NCI-H510A (cell line): ENCODE measurements at regions not wholly inside any gene's neighbourhood (a gene's known extent, or its start where the extent isn't known, plus 50 kb on each side); places are given as distances from the start of the nearest gene placed in this dataset.

ENCODE experiments used
- DNase-seq: peaks from one replicate; lab custom pipeline; 2025; lab: John Stamatoyannopoulos, UW

DNA sequence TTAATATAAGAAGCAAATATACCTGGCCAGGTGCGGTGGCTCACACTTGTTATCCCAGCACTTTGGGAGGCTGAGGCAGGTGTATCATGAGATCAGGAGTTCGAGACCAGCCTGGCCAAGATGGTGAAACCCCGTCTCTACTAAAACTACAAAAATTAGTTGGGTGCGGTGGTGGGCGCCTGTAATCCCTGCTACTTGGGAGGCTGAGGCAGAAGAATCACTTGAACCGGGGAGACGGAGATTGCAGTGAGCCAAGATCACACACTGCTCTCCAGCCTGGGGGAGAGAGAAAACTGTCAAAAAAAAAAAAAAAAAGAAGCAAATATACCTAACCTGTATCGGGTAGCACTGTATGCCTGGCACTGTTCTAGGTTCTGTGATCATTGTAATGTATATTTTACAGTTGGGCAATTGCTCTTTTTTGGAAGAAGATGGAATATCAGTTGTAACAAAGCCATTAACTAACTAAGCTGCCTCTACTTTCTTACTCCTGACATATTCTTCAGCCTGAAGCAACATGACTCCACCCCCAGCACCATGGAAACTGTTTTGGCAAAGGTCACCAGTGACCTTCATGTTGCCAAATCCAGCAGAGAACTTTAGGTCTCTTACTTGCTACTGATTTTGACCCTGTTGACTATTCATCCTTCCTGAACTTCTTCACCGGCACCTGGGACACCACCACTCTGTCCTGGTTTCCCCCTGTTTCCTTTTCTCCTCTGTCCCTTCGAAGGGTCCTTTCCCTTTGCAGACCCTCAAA is 203.8 kb downstream of the RPLP1 start:
- DNase-seq = no peak

DNA sequence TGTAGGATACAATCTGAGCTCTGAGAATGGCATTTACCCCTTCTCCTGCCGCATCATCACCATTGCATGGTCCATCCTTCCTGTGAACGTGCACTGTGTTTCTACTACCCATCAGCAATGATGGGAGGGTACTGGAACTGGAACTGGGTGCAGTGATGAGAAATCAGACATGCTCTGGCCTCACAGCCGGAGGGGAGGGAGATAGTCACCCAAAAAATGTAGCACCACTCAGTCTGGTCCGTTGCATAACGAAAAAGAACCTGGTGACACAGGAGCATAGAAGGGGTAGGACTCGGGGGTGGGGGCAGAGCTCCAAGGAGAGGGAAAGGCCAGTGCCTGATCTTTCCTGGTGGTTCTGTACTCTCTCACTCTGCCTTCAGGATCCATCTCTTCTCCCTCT is 205.0 kb downstream of the RPLP1 start:
- DNase-seq = no peak

DNA sequence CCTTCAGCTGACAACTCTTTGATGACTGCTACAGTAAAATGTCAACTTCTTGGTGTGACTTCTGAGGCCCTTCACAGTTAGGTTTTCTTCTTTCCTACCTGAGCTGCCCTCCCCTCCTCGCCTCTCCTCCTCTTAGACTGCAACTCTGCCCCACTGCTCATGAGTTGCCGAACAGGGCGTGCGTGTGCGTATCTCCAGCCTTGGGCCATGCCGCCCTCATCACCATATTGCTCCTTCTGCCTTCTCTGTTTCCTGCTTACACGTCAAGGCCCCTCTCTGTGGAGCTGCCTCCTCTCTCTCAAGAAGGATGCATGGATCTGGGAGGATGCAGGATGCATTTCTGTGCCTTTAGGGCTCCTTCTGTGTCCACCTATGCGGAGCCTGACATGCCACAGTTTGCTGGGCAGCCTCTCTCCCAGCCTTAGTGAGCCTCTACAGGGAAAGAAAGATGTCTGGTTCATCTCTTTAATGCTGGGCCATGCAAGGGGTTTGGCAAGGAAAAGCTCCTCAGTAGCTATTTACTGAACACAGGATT is 205.9 kb downstream of the RPLP1 start:
- no peak for DNase-seq

DNA sequence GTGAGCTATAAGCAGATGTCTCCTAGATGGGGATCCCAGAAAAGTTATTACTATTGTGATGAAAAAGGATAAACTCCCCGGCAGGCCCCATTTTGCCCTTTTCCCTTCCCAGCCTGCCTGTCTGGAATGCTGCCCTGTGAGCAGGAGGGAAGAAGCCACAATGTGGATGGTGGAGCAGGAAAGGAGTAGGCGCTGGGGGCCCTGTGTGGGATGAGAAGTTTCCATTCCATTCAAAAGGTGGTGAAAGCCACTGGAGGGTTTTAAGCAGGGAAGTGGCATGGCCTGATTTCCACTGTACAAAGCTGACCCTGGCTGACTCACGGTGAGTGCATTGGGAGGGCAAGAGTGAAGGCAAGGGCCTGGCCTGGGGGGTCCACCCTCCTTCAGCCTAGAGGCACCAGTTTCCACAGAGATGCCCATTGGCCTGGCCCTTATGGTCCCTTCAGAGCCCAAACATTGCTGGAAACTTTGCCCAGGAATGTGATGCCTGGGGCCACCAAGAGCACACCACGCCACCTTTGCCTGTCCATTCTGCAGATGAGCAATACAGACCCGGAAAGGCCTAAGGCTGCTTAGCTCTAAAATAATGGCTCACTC is 206.9 kb downstream of the RPLP1 start:
- DNase-seq = no peak

DNA sequence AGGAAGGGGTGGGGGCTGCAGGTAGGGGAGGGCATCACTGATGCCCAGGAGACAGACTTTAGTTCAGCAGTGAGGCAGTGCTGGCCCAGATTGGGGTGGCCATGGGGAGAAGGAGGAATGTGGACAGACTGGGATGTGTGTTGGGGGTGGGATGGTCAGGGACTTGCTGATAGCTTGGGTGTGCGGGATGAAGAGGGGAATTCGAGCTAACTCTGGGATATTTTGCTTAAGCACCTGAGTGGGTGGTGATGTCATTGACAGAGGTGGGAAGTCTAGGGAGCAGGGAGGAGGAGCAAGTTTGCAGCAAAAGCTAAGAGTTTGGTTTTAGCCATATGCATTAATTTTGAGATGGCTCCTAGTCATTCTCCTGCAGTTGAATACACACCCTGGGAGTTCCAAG is 207.5 kb downstream of the RPLP1 start:
- no peak for DNase-seq

DNA sequence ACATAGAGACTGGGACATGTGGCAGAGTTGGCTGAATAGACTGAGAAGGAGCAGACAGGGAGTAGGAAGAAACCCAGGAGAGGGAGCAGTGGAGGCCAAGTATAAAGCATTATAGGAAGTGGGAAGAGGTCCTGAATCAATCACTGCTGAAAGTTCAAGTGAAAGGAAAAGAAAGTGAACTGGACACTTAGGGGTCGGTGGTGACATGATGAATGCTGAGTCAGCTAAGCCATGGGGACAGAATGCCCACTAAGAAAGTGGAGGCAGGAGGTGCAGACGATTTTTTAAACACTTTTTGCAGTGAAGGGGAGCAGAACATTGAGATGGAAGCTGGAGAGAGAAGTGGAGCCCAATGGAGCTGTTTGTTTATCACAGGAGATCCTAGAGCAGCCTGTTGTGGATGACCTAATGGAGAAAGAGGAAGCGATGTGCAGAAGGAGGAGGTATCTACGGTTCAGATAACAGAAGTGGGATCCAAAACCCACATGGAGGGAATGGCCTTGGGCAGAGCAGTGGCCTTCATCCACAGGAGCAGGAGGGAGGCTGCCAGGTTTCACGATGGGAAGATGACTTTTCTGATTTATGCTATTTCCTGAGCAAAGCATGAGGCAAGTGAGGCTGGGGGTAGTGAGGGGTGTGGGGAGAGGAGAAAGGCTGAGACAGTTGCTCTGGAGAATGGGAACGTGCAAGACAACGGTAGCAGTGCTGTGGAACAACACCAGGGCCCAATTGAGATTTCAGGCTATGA is 208.2 kb downstream of the RPLP1 start:
- DNase-seq = no peak

DNA sequence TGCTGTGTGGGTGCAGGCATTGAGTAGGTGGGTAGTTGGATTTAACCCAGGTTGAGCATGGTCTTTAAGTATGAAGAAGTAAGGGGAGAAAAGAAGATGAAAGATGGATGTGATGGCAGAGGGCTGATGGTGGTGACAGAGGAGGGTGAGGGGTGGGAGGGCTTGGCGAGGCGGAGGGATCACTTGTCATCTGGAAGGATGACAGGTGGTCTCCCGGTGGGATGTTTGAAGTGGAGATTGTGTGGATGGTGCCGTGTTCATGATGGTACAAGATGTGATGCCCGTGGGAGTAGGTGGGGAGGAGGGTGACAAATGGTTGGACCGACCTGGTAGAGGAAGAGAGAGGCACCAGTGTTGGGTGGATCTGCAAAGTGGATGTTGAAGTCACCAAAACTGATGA is 208.8 kb downstream of the RPLP1 start:
- DNase-seq = no peak

DNA sequence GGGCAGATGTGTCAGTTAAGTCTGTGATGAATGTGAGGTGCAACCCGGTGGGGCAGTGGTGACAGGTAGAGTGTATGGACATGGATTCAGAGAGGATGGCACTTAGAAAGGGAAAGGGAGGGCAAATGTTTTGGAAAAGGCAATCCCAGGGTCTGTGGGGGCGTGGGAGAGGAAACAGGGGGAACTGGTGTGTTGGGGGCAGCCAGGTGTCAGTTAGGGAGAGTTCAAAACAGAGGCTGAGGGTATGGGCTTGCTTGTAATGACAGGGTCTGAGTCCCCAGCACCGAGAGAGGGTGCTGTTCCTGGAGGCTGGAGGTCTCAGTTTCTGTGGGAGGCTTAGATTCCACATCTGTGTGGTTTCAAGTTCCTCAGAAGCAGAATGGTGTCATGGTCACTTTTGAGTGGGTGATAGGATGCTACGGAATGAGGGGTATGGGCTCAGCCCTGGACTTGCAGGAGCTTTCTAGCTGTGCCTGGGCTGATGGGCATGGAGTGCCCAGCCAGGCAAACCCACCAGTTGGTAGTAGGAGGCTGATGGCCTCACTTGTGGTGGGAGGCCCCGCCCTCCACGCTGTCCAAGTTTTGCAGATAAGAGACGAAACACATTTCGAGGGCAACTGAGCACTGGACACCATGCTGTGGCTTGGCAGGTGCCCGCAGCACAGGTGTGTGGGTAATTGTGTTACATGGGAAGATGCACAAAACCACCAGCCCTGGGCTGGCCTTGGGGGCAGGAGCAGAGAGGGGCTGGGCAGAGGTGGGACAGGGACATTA is 209.4 kb downstream of the RPLP1 start:
- no peak for DNase-seq

DNA sequence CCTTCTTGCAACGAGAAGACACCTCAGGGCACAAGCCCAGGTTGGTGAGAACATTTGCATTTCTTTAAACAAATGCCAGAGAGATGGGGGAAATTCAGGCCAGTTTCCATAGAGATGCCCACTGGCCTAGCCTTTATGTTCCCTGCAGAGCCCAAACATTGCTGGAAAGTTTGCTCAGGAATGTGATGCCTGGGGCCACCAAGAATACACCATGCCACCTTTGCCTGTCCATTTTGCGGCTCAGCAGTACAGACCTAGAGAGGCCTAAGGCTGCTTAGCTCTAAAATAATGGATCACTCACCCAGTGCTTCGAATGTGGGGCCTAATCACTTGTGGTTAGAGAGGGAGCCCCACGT is 210.0 kb downstream of the RPLP1 start:
- DNase-seq = no peak

DNA sequence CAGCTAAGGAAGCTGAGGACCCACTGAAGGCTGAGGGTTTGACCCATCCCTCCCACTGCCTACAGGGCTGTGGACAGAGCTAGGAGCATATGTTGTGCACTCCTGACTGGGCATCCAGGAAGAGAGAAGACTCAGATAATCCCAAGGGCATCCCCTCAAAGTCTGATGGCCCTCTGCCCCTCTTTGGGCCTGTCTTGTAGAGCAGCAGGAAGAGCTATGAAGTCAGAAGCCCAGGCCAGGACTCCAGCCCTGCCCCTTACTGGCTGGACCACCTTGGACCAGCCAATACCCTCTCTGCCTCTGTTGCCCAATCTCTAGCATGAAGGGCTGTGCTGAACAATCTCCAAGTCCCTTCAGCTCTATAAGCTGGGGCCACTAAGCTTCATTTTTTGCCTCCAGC is 210.8 kb downstream of the RPLP1 start:
- no peak for DNase-seq

DNA sequence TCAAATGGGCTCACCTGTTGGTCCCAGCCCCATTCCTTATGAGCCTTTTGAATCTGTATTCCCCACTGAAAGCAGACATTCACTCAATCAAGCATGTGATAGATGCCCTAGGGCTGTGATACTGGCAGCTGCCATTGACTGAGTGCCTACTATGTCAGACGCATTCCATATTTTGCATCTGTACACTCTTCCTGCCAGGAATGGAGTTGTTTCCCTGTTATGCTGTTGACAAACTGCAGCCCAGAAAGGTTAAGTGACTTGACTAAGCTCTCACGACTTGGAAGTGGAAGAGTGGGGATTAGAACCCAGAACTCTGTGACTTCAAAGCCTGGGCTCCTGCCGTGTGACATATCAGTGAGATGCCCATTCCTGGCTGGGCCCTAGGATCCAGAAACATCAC is 211.4 kb downstream of the RPLP1 start:
- DNase-seq = no peak

DNA sequence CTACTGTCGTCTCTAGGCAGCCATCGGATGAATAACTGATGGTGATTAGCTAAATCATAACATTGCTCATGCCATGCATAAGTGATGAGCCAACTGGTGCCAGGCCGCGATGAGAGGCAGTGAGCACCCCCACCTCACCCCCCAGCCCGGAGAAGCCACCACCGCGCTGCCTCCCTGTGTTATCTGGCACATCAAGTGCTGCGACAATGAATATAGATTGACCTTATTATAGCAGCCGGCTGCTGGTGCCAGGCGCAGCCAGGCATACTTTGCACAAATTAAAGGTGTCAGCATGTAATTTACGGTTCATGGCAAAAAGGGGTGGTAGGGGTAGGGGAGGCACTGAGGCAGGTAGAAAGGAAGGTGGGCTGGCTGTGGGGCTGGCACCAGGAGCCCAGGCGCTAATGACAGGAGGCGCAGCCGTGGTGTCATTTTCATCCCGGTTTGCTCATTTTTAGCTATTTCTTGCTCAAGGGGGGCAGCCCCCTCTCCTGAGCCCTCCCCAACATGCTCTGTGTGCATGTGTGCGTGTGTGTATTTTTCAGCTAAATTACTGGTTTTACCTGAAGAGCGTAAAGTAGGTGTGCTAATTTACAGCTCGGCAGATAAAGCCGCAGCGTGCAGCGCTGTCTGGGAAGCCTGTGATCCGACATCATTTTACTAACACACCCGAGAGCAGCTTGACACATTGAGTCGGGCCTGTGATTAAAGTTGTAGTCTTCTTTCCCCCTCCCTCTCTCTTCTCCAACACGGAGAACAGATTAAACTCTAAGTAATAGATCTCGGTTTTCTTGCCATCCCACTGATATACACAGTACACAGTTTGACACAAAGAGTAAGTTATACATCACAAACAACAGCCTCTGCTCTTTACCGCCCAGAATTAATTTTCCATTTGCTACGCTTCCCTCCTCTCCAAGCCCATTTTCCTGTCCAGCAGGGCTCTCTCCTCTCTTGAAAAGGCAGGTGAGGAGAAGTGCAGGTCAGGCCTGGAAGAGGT is 212.3 kb downstream of the RPLP1 start:
- no peak for DNase-seq

DNA sequence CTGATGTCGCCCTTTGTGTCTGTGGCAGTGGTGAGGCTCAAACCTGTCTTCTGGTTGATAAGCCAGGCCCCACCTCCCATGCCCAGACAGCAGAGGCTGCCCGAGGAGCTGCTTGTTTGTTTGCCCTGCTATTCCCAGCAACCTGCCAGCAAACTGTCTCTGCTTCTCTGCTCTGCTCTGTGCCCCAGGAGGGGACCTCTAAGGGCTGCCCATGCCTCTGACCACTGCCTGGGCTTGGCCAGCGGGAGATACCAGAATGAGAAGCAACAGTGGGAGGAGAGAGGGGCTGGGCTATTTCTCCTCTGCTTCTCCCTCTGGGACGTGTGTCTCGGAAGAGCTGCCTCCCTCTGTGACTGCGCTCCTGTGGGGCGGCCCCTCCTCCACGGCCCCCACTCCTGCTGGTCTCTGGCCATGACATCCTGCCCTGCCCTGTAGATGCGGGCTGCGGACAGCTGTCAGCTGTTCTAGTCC is 213.1 kb downstream of the RPLP1 start:
- DNase-seq = peak; percentile 32

DNA sequence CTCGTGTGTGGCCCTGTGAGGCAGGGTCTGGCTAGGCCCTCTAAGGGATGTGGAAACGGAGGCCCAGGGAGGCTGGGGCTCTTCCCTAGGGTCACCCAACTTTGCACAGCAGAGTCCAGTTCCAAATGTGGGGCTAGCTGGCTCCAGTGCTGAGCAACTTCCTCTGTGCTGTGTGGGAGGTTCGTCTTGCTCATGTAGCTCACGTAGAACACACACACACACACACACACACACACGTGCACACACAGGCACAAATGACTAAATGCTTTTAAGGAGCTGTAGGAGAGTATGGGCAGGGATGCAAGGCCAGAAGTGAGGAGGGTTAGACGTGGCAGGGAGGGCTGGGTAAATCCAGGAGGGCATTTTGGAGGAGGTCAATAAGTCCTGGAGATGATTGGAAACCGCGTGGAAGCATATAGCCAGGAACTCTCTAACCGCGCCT is 213.8 kb downstream of the RPLP1 start:
- DNase-seq = no peak

DNA sequence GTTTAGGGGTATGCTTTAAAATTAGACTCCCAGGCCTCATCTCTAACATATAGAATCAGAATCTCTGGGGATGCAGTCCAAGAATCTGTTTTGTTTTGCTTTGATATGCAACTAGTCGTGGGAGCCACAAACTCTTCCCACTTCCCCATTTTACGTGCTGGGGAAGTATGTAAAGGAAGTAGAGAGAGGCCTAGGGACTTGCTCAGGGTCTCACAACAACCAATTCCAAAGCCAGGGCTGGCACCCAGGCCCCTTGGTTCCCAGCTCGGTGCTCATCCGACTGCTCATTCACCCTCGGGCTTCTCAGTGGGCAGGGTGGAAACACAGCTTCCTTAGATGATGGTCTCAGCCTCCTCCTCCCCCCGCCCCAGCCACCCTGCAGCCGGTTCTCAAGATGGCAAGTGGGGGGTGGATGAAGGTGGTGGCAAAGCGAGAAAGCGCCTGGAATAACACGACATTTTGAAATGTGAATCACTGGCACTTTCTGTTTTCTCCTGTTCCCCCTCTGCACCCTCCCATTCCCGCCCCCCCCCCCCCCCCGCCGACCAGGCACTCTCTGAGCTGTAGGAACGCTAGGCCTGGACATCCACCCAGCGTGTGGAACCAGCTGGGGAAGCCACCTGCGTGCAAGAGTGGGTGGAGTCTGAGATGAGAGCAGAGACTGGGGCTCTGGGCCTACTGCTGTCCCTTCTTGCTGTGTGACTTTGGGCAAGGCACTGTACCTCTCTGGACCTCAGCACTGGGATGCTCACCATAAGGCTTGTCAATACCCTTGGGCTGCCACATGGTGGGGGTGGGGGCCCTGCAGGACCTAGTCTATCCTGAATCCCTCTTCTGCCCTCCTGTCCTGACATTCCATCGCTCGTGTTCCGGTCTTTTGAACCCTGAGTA is 214.5 kb downstream of the RPLP1 start:
- DNase-seq = no peak

DNA sequence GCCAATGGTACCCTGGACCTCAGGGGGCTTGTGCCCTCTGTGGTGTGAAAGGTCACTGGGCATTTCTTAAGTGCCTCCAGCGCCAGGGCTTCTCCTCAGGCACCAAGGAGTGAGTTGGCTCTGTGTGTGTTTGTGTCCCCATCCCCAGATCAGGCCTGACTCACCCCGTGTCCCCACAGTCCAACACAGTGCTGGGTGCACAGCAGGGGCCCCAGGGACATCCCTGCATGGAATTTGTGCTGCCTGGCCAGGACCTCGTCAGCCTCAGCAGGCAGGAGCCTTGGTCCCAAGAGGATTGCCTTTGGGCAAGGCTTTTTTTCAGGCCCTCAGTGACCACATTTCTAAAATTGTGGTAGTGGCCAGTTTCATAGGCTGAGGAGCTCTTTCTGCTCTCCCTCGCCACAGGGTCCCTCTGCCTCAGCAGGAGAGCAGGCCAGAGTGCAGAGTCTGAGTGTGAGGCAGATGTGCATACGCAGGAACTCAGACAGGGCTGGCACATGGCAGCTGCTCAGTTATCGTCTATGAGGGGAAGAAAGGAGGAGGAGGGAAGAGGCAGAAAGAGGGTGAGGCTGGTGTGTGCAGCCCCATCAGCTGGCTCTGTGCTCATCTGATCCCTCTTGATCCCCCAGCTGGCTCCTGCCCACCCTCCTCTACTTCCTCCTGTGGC is 215.6 kb downstream of the RPLP1 start:
- DNase-seq = no peak

DNA sequence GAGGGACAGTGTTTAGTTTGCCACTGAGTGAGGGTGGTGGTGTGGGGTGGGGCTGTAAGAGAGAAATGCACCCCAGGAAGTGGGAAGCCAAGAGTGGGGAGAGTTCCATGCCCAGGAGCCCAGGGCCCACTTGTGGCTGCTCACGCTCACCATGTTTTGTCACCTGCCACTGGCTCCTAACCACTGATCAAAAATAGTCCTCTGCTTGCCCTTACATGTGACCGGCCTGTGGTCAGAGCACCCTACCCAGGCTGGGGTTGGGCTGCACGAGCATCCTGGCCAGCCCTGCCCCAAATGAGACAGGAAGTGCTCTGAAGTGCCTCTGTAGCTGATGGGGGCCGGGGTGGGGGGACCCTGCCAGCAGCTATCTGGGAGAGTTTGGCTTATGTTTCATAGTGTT is 216.3 kb downstream of the RPLP1 start:
- no peak for DNase-seq

DNA sequence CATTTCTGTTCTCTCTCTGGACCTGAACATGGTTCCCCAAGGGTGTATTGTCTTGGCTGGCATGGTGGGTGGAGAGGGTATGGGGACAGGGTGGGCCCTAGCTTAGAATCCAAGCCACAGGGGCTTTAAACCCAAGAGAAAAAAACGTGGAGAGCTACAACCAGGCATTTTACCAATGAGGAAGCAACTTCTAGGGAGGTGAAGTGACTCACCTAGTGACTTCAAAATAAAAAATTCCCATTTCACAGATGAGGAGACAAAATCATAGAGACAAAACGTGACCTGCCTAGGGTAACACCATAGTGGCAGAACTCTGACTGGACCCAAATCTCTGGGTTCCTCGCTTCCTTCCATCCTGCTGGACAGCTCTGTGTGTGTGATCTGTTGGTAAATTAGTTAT is 216.8 kb downstream of the RPLP1 start:
- DNase-seq = no peak

DNA sequence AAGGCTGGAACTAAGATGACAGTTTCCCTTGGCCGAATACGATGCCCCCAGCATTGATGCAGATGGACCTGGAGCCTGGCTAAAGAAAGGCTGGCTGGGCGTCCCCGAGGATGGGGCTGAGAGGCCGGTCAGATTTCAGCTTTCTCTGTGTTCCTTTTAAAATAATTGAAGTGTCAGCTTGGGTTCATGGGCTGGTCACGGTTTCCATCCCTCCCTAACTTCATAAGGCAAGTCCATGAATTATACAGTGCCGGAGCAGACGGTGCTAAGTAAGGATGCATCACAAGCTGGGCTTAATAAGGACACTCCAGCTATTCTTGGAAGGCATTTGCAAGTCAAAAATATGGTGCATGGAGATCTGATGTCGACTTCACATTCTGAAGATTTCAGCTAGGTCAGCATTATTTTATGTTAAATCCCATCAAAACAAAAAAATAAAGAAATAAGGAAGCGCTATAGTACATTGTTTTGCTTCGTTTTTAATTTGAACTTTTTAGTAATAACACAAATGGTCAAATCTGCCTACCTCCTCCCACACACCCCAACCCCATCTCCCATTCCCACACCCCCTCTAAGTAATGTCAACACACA is 220.8 kb downstream of the RPLP1 start:
- no peak for DNase-seq
